H1 (cell line): ENCODE measurements at regions not wholly inside any gene's neighbourhood (a gene's known extent, or its start where the extent isn't known, plus 50 kb on each side); places are given as distances from the start of the nearest gene placed in this dataset.

Experiments used
- CTCF ChIA-PET: fragments of 300-600 bp; sonication (Branson Sonifier 250); formaldehyde crosslinking; loops from one replicate; lab custom pipeline; 2021; ENCODE audit not compliant: partially characterized antibody; lab: Charles Lee
- POLR2A ChIA-PET: fragments of 300-600 bp; sonication (Branson Sonifier 250); formaldehyde crosslinking; loops from one replicate; lab custom pipeline; 2021; ENCODE audit warnings: inconsistent platforms; ENCODE audit not compliant: partially characterized antibody; lab: Charles Lee
- DNase-seq, 2 experiments: peaks; one replicate each; pipeline versions ENCODE4 v3.0.0 to v3.0.0-alpha.2; 2010 to 2022; ENCODE audit warnings: low spot score in 2 of 2, low read depth in 1 of 2, mixed read lengths in 1 of 2
- FAIRE-seq: peaks from 2 replicates; lab custom pipeline; 2011; peaks lifted over from hg19 to GRCh38; lab: Jason Lieb, UNC
- H2AFZ ChIP-seq: 2 replicates; pipeline ENCODE4 v1.8.1; 2012; ENCODE audit warnings: low read length, inconsistent platforms
- H2AK5ac ChIP-seq: 2 replicates; pipeline ENCODE4 v1.6.1; 2013; ENCODE audit warnings: low read depth, low read length
- H2BK120ac ChIP-seq: replicated peaks from 2 replicates; pipeline ENCODE3; 2013; ENCODE audit warnings: low read depth, low read length, inconsistent platforms
- H2BK12ac ChIP-seq: 2 replicates; pipeline ENCODE4 v1.6.1; 2013; ENCODE audit warnings: low read depth, low read length
- H2BK15ac ChIP-seq: 2 replicates; pipeline ENCODE4 v1.6.1; 2013; ENCODE audit warnings: low read length
- H2BK20ac ChIP-seq: 2 replicates; pipeline ENCODE4 v1.6.1; 2013; ENCODE audit warnings: low read length
- H2BK5ac ChIP-seq: 2 replicates; pipeline ENCODE4 v1.6.1; 2013; ENCODE audit warnings: low read depth, low read length
- H3K14ac ChIP-seq: 2 replicates; pipeline ENCODE4 v1.6.1; 2013; ENCODE audit warnings: inconsistent platforms; ENCODE audit not compliant: insufficient read length
- H3K18ac ChIP-seq: 2 replicates; pipeline ENCODE4 v1.6.1; 2013; ENCODE audit warnings: low read length; ENCODE audit errors: extremely low read depth
- H3K23ac ChIP-seq: 2 replicates; pipeline ENCODE4 v1.6.1; 2013; ENCODE audit warnings: inconsistent platforms; ENCODE audit not compliant: insufficient read length
- H3K23me2 ChIP-seq: 2 replicates; pipeline ENCODE4 v1.6.1; 2013; ENCODE audit warnings: low read depth, low read length
- H3K27ac ChIP-seq: 2 replicates; pipeline ENCODE4 v1.6.1; 2011; ENCODE audit warnings: low read depth, low read length, inconsistent platforms
- H3K27me3 ChIP-seq, 4 experiments: replicated peaks in 1 of 4; 1 replicate in 1 of 4; 2 replicates in 3 of 4; pipeline versions ENCODE4 v1.6.1 to v1.8.1; 2011 to 2013; ENCODE audit warnings: low read length in 3 of 4, mild to moderate bottlenecking in 3 of 4, inconsistent platforms in 2 of 4, mixed read lengths in 2 of 4, moderate library complexity in 1 of 4; ENCODE audit not compliant: control insufficient read depth in 3 of 4, insufficient read depth in 3 of 4; ENCODE audit errors: extremely low read depth in 1 of 4
- H3K36me3 ChIP-seq, 4 experiments: 2 replicates each; pipeline versions ENCODE4 v1.6.1 to v1.8.1; 2011 to 2013; ENCODE audit warnings: mild to moderate bottlenecking in 4 of 4, low read length in 3 of 4, moderate library complexity in 2 of 4, control low read depth in 1 of 4, inconsistent platforms in 1 of 4; ENCODE audit not compliant: insufficient read depth in 4 of 4, control insufficient read depth in 2 of 4
- H3K4ac ChIP-seq: replicated peaks from 2 replicates; pipeline ENCODE3; 2013; ENCODE audit warnings: low read length, low read depth, mixed read lengths, inconsistent platforms; ENCODE audit not compliant: insufficient read length
- H3K4me1 ChIP-seq, 4 experiments: replicated peaks in 1 of 4; 1 replicate in 1 of 4; 2 replicates in 3 of 4; pipeline versions ENCODE4 v1.6.1 to v1.8.1; 2011 to 2013; ENCODE audit warnings: low read length in 3 of 4, inconsistent platforms in 2 of 4, mixed read lengths in 1 of 4; ENCODE audit not compliant: insufficient read depth in 4 of 4, control insufficient read depth in 3 of 4
- H3K4me2 ChIP-seq, 2 experiments: 2 replicates each; pipeline versions ENCODE4 v1.6.1 to v1.8.1; 2011 to 2013; ENCODE audit warnings: low read depth in 2 of 2, low read length in 2 of 2, control low read depth in 1 of 2, inconsistent platforms in 1 of 2, mild to moderate bottlenecking in 1 of 2; ENCODE audit not compliant: insufficient read depth in 1 of 2
- H3K4me3 ChIP-seq, 4 experiments: fragments of 200-600, 300-600 bp in 1 of 4; sonication (generic), shearing (Covaris generic), sonication (Bioruptor Twin) in 1 of 4; 2 replicates each; pipeline versions ENCODE4 v1.5.1 to v1.8.1; 2011 to 2016; ENCODE audit warnings: low read length in 4 of 4, low read depth in 3 of 4, control low read depth in 2 of 4, inconsistent platforms in 2 of 4, mild to moderate bottlenecking in 2 of 4, mixed read lengths in 1 of 4, moderate library complexity in 1 of 4; ENCODE audit not compliant: insufficient read depth in 2 of 4; ENCODE audit errors: extremely low read depth in 1 of 4
- H3K56ac ChIP-seq: replicated peaks from 2 replicates; pipeline ENCODE3; 2013; ENCODE audit warnings: low read depth, mild to moderate bottlenecking, mixed read lengths, low read length, inconsistent platforms; ENCODE audit not compliant: insufficient read length
- H3K79me1 ChIP-seq: 2 replicates; pipeline ENCODE4 v1.6.1; 2013; ENCODE audit warnings: low read depth, low read length, control low read depth
- H3K79me2 ChIP-seq, 2 experiments: 2 replicates each; pipeline versions ENCODE4 v1.6.1 to v1.8.1; 2012 to 2013; ENCODE audit warnings: low read length in 2 of 2, mild to moderate bottlenecking in 2 of 2, inconsistent platforms in 1 of 2; ENCODE audit not compliant: insufficient read depth in 2 of 2, control insufficient read depth in 1 of 2
- H3K9ac ChIP-seq, 4 experiments: replicated peaks in 1 of 4; 1 replicate in 1 of 4; 2 replicates in 3 of 4; pipeline versions ENCODE4 v1.6.1 to v1.8.1; 2011 to 2013; ENCODE audit warnings: low read depth in 3 of 4, low read length in 3 of 4, control low read depth in 2 of 4, mild to moderate bottlenecking in 2 of 4, moderate library complexity in 2 of 4, inconsistent platforms in 1 of 4; ENCODE audit errors: extremely low read depth in 1 of 4
- H3K9me3 ChIP-seq, 2 experiments: 2 replicates each; pipeline versions ENCODE4 v1.6.1 to v1.8.1; 2012 to 2013; ENCODE audit warnings: mild to moderate bottlenecking in 2 of 2, moderate library complexity in 2 of 2, control low read depth in 1 of 2, inconsistent platforms in 1 of 2, low read depth in 1 of 2, low read length in 1 of 2, mixed read lengths in 1 of 2; ENCODE audit not compliant: insufficient read depth in 2 of 2
- H4K20me1 ChIP-seq, 2 experiments: replicated peaks in 1 of 2; 2 replicates each; pipeline versions ENCODE3 to v1.8.1; 2011 to 2013; ENCODE audit warnings: inconsistent platforms in 2 of 2, low read length in 2 of 2, mild to moderate bottlenecking in 1 of 2; ENCODE audit not compliant: insufficient read depth in 2 of 2, control insufficient read depth in 1 of 2
- H4K5ac ChIP-seq: 2 replicates; pipeline ENCODE4 v1.6.1; 2013; ENCODE audit warnings: low read length, low read depth, mixed read lengths, inconsistent platforms; ENCODE audit not compliant: insufficient read length
- H4K8ac ChIP-seq: 2 replicates; pipeline ENCODE4 v1.8.0; 2013; ENCODE audit warnings: mild to moderate bottlenecking, moderate library complexity, low read length, inconsistent platforms; ENCODE audit not compliant: insufficient read depth; ENCODE audit errors: extremely low read depth
- H4K91ac ChIP-seq: replicated peaks from 2 replicates; pipeline ENCODE3; 2013; ENCODE audit warnings: low read length, mixed read lengths, inconsistent platforms; ENCODE audit not compliant: insufficient read length
- BRCA1 ChIP-seq: IDR thresholded peaks from 2 replicates; pipeline ENCODE4 v1.6.1; 2012; ENCODE audit warnings: low read depth, low read length, improper control_type of control experiment
- CHD2 ChIP-seq: IDR thresholded peaks from 2 replicates; pipeline ENCODE4 v1.6.1; 2012; ENCODE audit warnings: low read length, improper control_type of control experiment
- EGR1 ChIP-seq: IDR thresholded peaks from 2 replicates; pipeline ENCODE4 v1.6.1; 2011; ENCODE audit warnings: low read depth, low read length, borderline replicate concordance
- FOSL1 ChIP-seq: IDR thresholded peaks from 2 replicates; pipeline ENCODE4 v1.6.1; 2011; ENCODE audit warnings: mild to moderate bottlenecking, low read depth, low read length, moderate library complexity; ENCODE audit not compliant: insufficient read depth
- GABPA ChIP-seq: IDR thresholded peaks from 2 replicates; pipeline ENCODE4 v1.6.1; 2011; ENCODE audit warnings: mild to moderate bottlenecking, low read length, moderate library complexity, borderline replicate concordance; ENCODE audit not compliant: insufficient read depth
- HDAC6 ChIP-seq: IDR thresholded peaks from one replicate; pipeline ENCODE4 v1.7.1; 2012; ENCODE audit warnings: low read depth, mild to moderate bottlenecking, inconsistent platforms, low read length, moderate library complexity
- KDM5A ChIP-seq: fragments of 200-600 bp; IDR thresholded peaks from 2 replicates; pipeline ENCODE4 v1.7.1; 2012; ENCODE audit warnings: mild to moderate bottlenecking, low read length, inconsistent platforms, mixed read lengths
- PHF8 ChIP-seq: fragments of 200-600 bp; sonication (generic); conservative IDR thresholded peaks from 2 replicates; pipeline ENCODE4 v1.7.1; 2012; ENCODE audit warnings: low read depth, mild to moderate bottlenecking, inconsistent platforms, low read length, moderate library complexity
- RNF2 ChIP-seq: fragments of 200-900, 300-1000 bp; sonication (generic); IDR thresholded peaks from 2 replicates; pipeline ENCODE4 v1.7.1; 2016; ENCODE audit warnings: borderline replicate concordance, low read depth, mild to moderate bottlenecking, antibody characterized with exemption, low read length; ENCODE audit not compliant: poor library complexity, severe bottlenecking; ENCODE audit errors: missing control alignments
- RXRA ChIP-seq: IDR thresholded peaks from 2 replicates; pipeline ENCODE4 v1.6.1; 2011; ENCODE audit warnings: low read depth, mild to moderate bottlenecking, low read length, moderate library complexity; ENCODE audit not compliant: insufficient read depth
- SIX5 ChIP-seq: IDR thresholded peaks from 2 replicates; pipeline ENCODE4 v1.6.1; 2011; ENCODE audit warnings: mild to moderate bottlenecking, low read depth, low read length
- SP2 ChIP-seq: IDR thresholded peaks from 2 replicates; pipeline ENCODE4 v1.6.1; 2012; ENCODE audit warnings: mild to moderate bottlenecking, low read length, inconsistent platforms
- WGBS, 2 experiments: shearing (Covaris generic) in 1 of 2; methylation state at CpG; one replicate each; pipeline versions ENCODE4 v1.1.6 to v1.1.7; 2013 to 2015; ENCODE audit warnings: low lambda C conversion rate in 2 of 2, mixed read lengths in 2 of 2, inconsistent platforms in 1 of 2, low coverage in 1 of 2, missing lambda C conversion rate in 1 of 2; ENCODE audit not compliant: insufficient replicate concordance in 2 of 2, insufficient coverage in 1 of 2, insufficient read length in 1 of 2; ENCODE audit errors: extremely low coverage in 1 of 2, missing lambda C conversion rate in 1 of 2; 5-methylcytosine and 5-hydroxymethylcytosine counted together

- Histone ChIP-seq H2AFZ (no peak overlapping the region), H2BK15ac (no peak overlapping the region), H3K9me3 (no peaks in the 10 kb centered on the region), H3K4me2 (no peak overlapping the region), H3K79me2 (no peaks in the 10 kb centered on the region), H2BK5ac (no peak overlapping the region), H2BK120ac (no peak overlapping the region), H3K9ac (no peak overlapping the region), H3K23ac (no peak overlapping the region), H3K18ac (no peak overlapping the region), H3K79me1 (no peaks in the 10 kb centered on the region), H4K91ac (no peak overlapping the region), H4K8ac (no peak overlapping the region), H3K4me3 (no peak overlapping the region), H3K4me1 (no peaks in the 10 kb centered on the region), H2BK20ac (no peak overlapping the region), H3K27me3 (no peaks in the 10 kb centered on the region), H3K14ac (no peak overlapping the region), H3K36me3 (no peaks in the 10 kb centered on the region), H3K23me2 (peaks cover 2% of the 10 kb centered on the region; the same call in 1 of the 2 replicates), H2BK12ac (no peak overlapping the region), H3K56ac (no peak overlapping the region), H3K27ac (no peak overlapping the region), H2AK5ac (no peak overlapping the region), H4K5ac (no peak overlapping the region), H4K20me1 (no peaks in the 10 kb centered on the region), H3K4ac (no peak overlapping the region)
- ChIA-PET POLR2A (no interaction called here), CTCF (interaction anchor here (0.6 to 5.9 kb wide), 4 partner anchors 11 to 378 kb away, joined by 3 to 36 read pairs (median 5); no protein-coding TSS in a partner anchor)
- no peak for FAIRE-seq
- WGBS, 2 experiments = 92% methylated on average over 1 of the region's 1 CpG; no CpG with 5 or more reads in 1 of the 2 experiments
- no peak for DNase-seq
- no peak for TF ChIP-seq EGR1
- no peak for TF ChIP-seq RNF2
- no peak for TF ChIP-seq SIX5
- no peak for TF ChIP-seq FOSL1
- TF ChIP-seq SP2 = no peak
- TF ChIP-seq HDAC6 = no peak
- TF ChIP-seq CHD2 = no peak
- no peak for TF ChIP-seq RXRA
- TF ChIP-seq GABPA = no peak
- no peak for TF ChIP-seq BRCA1
- no peak for TF ChIP-seq PHF8
- TF ChIP-seq KDM5A = no peak
Measured at GRCh38 chr10:84719687-84720086, 391.3 kb downstream of the CCSER2 start.
